ENCODE measurements at regions not wholly inside any gene's neighbourhood (a gene's known extent, or its start where the extent isn't known, plus 50 kb on each side); places are given as distances from the start of the nearest gene placed in this dataset.

DNA sequence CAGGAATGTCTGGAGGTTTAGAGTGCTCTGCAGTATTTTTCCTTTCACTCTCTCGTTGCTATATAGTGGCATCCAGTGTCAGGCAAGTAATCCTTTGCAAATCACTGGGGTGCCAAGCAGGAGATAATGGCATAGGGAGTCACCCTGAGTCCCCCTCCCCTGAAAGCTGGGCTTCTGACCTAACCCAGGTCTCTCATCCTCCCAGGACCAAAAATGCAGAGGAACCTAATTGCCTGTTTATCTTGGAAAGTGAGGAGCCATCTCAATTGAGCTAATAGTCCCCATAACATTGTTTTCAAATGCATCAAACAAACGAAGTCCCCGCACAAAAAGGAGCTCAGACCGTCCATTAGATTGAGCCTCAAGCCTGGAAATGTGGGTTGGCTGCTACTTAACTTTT, 368.0 kb upstream of the IRX2 start:
- intact Hi-C loops (cut with DNase I), result no loop called here
- DNase-seq (no peak), ATAC-seq (no peak)
- peaks cover 0 to 23% (median 0%) of the 10 kb centered on the region in 3 donors for H3K27me3 ChIP-seq (ENCODE audit: insufficient read depth in 3 of 3, low read length in 2 of 3)
- H3K27ac ChIP-seq, result no peak overlapping the region
- no peaks in the 10 kb centered on the region for H3K36me3 ChIP-seq (ENCODE audit: insufficient read depth in 1 of 2, low read depth in 1 of 2)
- H3K4me3 ChIP-seq, result no peak overlapping the region
- no peaks in the 10 kb centered on the region for H3K4me1 ChIP-seq
- H3K9me3 ChIP-seq, result no peaks in the 10 kb centered on the region
- 18 to 31% (median 27%) methylated on average over 4 of the region's 4 CpGs for WGBS, 3 donors
- TF ChIP-seq, protein P1, sequence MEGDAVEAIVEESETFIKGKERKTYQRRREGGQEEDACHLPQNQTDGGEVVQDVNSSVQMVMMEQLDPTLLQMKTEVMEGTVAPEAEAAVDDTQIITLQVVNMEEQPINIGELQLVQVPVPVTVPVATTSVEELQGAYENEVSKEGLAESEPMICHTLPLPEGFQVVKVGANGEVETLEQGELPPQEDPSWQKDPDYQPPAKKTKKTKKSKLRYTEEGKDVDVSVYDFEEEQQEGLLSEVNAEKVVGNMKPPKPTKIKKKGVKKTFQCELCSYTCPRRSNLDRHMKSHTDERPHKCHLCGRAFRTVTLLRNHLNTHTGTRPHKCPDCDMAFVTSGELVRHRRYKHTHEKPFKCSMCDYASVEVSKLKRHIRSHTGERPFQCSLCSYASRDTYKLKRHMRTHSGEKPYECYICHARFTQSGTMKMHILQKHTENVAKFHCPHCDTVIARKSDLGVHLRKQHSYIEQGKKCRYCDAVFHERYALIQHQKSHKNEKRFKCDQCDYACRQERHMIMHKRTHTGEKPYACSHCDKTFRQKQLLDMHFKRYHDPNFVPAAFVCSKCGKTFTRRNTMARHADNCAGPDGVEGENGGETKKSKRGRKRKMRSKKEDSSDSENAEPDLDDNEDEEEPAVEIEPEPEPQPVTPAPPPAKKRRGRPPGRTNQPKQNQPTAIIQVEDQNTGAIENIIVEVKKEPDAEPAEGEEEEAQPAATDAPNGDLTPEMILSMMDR (IDR thresholded peaks at IDR 0.05), result no peak

GRCh38 chr5:3118340-3118739, 366.9 kb upstream of the IRX2 start:
- WGBS, 3 donors, result 57 to 66% (median 65%) methylated on average over 15 of the region's 15 CpGs
- Histone ChIP-seq H3K4me1 (no peaks in the 10 kb centered on the region), H3K27ac (no peak overlapping the region), H3K4me3 (no peak overlapping the region), H3K27me3 (ENCODE audit: insufficient read depth in 3 of 3, low read length in 2 of 3) (peaks cover 0 to 23% (median 3%) of the 10 kb centered on the region in 3 donors), H3K36me3 (ENCODE audit: insufficient read depth in 1 of 2, low read depth in 1 of 2) (no peaks in the 10 kb centered on the region), H3K9me3 (no peaks in the 10 kb centered on the region)
- intact Hi-C loops (cut with DNase I), result no loop called here
- DNase-seq (no peak), ATAC-seq (no peak)
- TF ChIP-seq, protein P1 (IDR thresholded peaks at IDR 0.05), result no peak

DNA sequence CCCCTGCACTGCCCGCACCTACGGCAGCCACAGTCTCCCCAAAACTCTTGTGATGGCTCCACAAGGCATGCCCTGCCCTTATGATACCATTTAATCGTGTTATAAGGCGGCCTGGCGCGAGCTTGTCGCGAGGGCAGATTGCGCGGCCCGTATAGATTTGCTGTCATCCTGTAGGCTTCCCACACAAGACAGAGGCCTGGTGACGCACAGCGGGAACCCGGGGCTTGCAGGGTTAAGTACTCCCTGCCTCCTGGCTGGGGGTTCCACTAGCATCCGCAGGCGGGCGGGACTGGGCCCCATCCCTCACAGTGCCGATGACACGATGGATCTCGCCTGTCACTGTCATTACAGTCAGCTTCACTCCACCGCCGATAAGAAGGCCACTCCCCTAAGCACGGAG, 364.9 kb upstream of the IRX2 start:
- 21 to 26% (median 25%) methylated on average over 23 of the region's 23 CpGs for WGBS, 3 donors
- intact Hi-C loops (cut with DNase I), result no loop called here
- no peaks in the 10 kb centered on the region for H3K9me3 ChIP-seq
- no peak for ATAC-seq
- H3K27me3 ChIP-seq (ENCODE audit: insufficient read depth in 3 of 3, low read length in 2 of 3), result peaks cover 0 to 15% (median 3%) of the 10 kb centered on the region in 3 donors
- H3K4me1 ChIP-seq, result no peaks in the 10 kb centered on the region
- TF ChIP-seq, protein P1 (IDR thresholded peaks at IDR 0.05), result no peak
- H3K36me3 ChIP-seq (ENCODE audit: insufficient read depth in 1 of 2, low read depth in 1 of 2), result no peaks in the 10 kb centered on the region
- no peak overlapping the region for H3K4me3 ChIP-seq
- no peak overlapping the region for H3K27ac ChIP-seq
- no peak for DNase-seq

DNA sequence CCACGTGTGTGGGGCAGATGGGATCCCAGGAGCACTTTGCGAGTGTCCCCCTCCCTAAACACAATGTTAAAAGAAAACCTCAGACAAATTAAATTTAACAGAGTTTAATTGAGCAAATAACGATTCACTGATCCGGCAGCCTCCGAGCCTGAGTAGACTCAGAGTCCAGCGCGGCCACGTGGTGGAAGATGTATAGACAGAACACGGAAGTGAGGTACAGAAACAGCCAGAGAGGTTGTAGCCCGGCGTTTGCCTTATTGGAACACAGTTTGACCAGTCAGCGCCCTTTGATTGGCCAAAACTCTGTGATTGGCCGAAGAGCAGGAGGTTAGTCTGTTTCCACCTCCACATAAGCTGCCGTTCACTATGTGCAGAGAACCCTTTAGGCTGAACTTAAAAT, 363.0 kb upstream of the IRX2 start:
- H3K9me3 ChIP-seq, result no peaks in the 10 kb centered on the region
- intact Hi-C loops (cut with DNase I), result no loop called here
- TF ChIP-seq, protein P1 (IDR thresholded peaks at IDR 0.05), result no peak
- no peak for DNase-seq
- no peaks in the 10 kb centered on the region for H3K36me3 ChIP-seq (ENCODE audit: insufficient read depth in 1 of 2, low read depth in 1 of 2)
- H3K27ac ChIP-seq, result no peak overlapping the region
- 91 to 92% (median 92%) methylated on average over 14 of the region's 14 CpGs for WGBS, 3 donors
- peaks cover 0 to 15% (median 3%) of the 10 kb centered on the region in 3 donors for H3K27me3 ChIP-seq (ENCODE audit: insufficient read depth in 3 of 3, low read length in 2 of 3)
- ATAC-seq, result no peak
- H3K4me3 ChIP-seq, result no peak overlapping the region
- H3K4me1 ChIP-seq, result no peaks in the 10 kb centered on the region

GRCh38 chr5:3110371-3110770, 358.9 kb upstream of the IRX2 start:
- no peaks in the 10 kb centered on the region for H3K9me3 ChIP-seq
- 77 to 83% (median 79%) methylated on average over 9 of the region's 9 CpGs for WGBS, 3 donors
- no peaks in the 10 kb centered on the region for H3K4me1 ChIP-seq
- H3K27ac ChIP-seq, result no peak overlapping the region
- intact Hi-C loops (cut with DNase I), result no loop called here
- no peak for DNase-seq
- TF ChIP-seq, protein P1 (IDR thresholded peaks at IDR 0.05), result no peak
- peaks cover 0 to 10% (median 10%) of the 10 kb centered on the region in 3 donors for H3K27me3 ChIP-seq (ENCODE audit: insufficient read depth in 3 of 3, low read length in 2 of 3)
- no peak for ATAC-seq
- no peak overlapping the region for H3K4me3 ChIP-seq
- no peaks in the 10 kb centered on the region for H3K36me3 ChIP-seq (ENCODE audit: insufficient read depth in 1 of 2, low read depth in 1 of 2)

Data from psoas muscle (tissue), 7 donors.